ACC112 (cell line): ENCODE measurements at regions not wholly inside any gene's neighbourhood (a gene's known extent, or its start where the extent isn't known, plus 50 kb on each side); places are given as distances from the start of the nearest gene placed in this dataset.
"Not testable (repeated sequence)": the region's sequence is repeated elsewhere in the genome, so short reads cannot be mapped to it uniquely, and the experiment has no call there.

Experiments
- H2AFZ ChIP-seq: fragments of 200-600 bp; sonication (generic); one replicate; pipeline ENCODE4 v1.6.0; 2017; ENCODE audit warnings: antibody characterized with exemption, low read length; ENCODE audit not compliant: unreplicated experiment
- H3K27ac ChIP-seq: fragments of 200-600 bp; sonication (generic); 2 replicates; pipeline ENCODE4 v1.5.1; 2014; ENCODE audit warnings: low read depth, mild to moderate bottlenecking, antibody characterized with exemption, low read length, moderate library complexity
- H3K27me3 ChIP-seq: fragments of 200-600 bp; sonication (generic); 2 replicates; pipeline ENCODE4 v1.6.1; 2014; ENCODE audit warnings: mild to moderate bottlenecking, antibody characterized with exemption, low read length, moderate library complexity, mixed read lengths; ENCODE audit not compliant: insufficient read depth
- H3K36me3 ChIP-seq: fragments of 200-600 bp; sonication (generic); 2 replicates; pipeline ENCODE4 v1.6.1; 2016; ENCODE audit warnings: mild to moderate bottlenecking, antibody characterized with exemption, low read length, moderate library complexity, mixed read lengths; ENCODE audit not compliant: insufficient read depth
- H3K4me1 ChIP-seq: fragments of 200-600 bp; sonication (generic); one replicate; pipeline ENCODE4 v1.6.1; 2016; ENCODE audit warnings: low read length, mixed read lengths; ENCODE audit not compliant: insufficient read depth, unreplicated experiment, control insufficient read depth
- H3K4me3 ChIP-seq: fragments of 200-600 bp; sonication (generic); 2 replicates; pipeline ENCODE4 v1.5.1; 2014; ENCODE audit warnings: mild to moderate bottlenecking, low read depth, low read length
- H3K79me2 ChIP-seq: fragments of 200-600 bp; sonication (generic); one replicate; pipeline ENCODE4 v1.6.0; 2016; ENCODE audit warnings: low read length; ENCODE audit not compliant: control insufficient read depth, unreplicated experiment, insufficient read depth

DNA sequence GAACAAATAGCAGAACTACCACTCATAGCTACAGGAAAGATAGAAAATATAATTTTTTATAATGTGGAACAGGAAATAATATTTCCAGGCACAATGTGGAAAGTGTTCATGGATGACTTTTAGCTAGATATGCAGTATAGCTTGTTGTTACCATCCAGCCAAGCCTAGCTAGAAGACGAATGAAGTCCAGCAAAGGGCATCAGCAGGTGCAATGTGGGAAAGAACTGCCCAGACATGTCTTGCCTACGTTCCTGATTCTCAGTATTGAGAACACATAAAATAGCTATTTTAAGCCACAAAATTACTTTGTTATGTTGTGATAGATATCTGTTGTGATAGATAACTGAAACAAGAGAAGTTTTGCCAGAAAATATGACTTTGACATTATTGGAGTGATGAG, 1690.0 kb upstream of the LRRTM3 start:
- Histone ChIP-seq H3K79me2 (no peaks in the 10 kb centered on the region), H2AFZ (no peak overlapping the region), H3K36me3 (no peaks in the 10 kb centered on the region), H3K4me3 (no peak overlapping the region), H3K27me3 (no peaks in the 10 kb centered on the region), H3K27ac (no peak overlapping the region), H3K4me1 (no peaks in the 10 kb centered on the region)

DNA sequence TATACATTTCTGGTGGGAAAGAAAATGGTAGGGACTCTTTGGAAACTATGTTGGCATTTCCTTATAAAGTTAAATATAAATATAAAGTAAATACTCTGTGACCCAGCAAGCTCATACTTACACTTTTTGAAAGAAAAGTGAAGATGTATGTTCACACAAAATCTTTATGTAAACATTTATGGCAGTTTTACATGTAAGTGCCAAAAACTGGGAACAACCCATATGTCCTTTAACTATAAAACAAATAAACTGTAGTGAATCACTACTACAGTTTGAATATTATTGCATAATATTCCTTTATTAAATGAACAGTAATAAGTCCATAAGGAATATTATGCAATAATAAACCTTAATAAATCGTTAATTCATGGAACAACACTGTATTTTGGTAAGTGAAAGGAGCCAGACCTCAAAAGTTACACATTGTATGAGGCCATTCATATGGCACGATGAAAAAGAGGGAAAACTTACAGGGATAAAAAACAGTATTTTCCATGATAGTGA, 1660.3 kb upstream of the LRRTM3 start:
- Histone ChIP-seq H3K27me3 (no peaks in the 10 kb centered on the region), H3K4me3 (no peak overlapping the region), H2AFZ (no peak overlapping the region), H3K27ac (no peak overlapping the region), H3K36me3 (no peaks in the 10 kb centered on the region), H3K79me2 (no peaks in the 10 kb centered on the region), H3K4me1 (no peaks in the 10 kb centered on the region)

DNA sequence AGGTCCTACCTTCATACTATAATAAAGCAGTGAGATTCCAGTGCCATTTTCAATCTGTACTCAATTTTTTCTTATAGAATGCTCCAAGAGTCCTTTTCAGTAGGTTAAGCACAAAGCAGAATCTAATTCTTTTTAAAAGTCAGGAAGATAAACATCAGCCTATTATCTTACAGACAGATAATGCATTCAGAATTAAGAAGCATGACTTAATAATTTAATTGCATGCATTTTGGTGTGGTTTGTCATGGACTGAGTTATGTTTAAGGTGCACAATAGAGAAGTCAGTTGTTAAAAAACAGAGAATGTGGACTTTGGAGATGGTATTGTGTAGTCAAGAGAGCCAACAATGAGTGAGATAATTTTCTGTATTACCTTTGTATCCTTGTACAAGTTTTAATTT, 1656.3 kb upstream of the LRRTM3 start:
- H3K4me3 ChIP-seq, H3K36me3 ChIP-seq, H3K4me1 ChIP-seq, H3K27ac ChIP-seq, H3K27me3 ChIP-seq, H2AFZ ChIP-seq, H3K79me2 ChIP-seq: not testable (repeated sequence)

DNA sequence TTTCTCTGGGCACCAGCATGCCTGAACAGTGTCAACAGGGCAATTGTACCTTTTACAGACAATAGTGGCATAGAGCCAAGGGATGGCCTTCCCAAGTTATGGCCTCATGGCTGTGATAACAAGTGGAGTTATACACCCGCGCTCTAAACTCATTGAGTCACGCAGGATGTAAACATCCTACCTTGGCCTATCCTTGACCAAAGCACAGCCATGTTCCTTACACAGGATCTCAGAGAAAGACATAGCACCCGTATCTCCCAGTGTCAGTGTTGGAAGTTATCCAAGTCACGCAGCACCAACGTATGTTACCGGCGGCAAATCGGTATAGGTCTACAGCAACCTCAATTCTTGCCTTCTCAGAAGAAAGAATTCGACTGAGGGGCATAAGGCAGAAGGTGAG, 1654.9 kb upstream of the LRRTM3 start:
- Histone ChIP-seq H3K4me1 (no peaks in the 10 kb centered on the region), H2AFZ (no peak overlapping the region), H3K4me3 (no peak overlapping the region), H3K79me2 (no peaks in the 10 kb centered on the region), H3K27me3 (no peaks in the 10 kb centered on the region), H3K27ac (no peak overlapping the region), H3K36me3 (no peaks in the 10 kb centered on the region)

DNA sequence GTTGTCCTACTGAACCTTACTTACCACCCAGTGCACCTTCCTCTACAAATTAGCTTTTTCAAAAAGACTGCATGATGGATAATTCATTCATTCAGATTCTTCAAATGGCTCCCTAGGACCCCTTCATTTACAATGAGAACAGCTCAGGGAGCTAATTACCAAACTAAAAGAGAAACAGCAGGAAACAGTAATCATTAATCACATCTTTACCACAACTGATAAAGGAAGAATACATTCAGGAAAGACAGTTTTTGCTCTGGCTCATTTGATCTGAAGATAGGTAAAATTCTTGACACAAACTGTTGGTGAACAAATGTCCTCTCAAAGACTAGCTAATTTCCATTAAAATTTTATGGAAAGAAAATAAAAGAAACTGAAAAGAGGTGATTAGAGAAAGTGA, 1652.7 kb upstream of the LRRTM3 start:
- Histone ChIP-seq H3K4me3 (no peak overlapping the region), H2AFZ (no peak overlapping the region), H3K4me1 (no peaks in the 10 kb centered on the region), H3K27me3 (no peaks in the 10 kb centered on the region), H3K27ac (no peak overlapping the region), H3K79me2 (no peaks in the 10 kb centered on the region), H3K36me3 (no peaks in the 10 kb centered on the region)

DNA sequence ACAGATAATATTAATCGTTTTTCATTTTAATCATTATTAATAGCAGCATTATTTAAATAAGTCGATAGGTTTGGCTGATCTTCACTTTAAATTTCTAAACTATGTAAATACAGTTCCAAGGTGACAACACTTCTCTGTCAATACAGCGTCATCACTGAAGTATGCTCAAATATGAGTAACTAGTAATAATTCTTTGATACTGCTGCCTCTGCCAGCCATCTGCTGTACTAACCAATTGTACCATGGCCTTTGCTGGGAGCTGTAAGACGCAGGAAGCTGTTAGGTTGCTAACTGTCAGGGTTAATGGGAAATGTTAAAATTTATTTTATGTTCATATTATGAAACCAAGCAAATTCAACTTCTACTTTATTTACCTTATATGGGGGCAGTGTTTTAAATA, 1650.5 kb upstream of the LRRTM3 start:
- H3K27me3 ChIP-seq, result no peaks in the 10 kb centered on the region
- no peak overlapping the region for H3K4me3 ChIP-seq
- no peaks in the 10 kb centered on the region for H3K4me1 ChIP-seq
- no peak overlapping the region for H3K27ac ChIP-seq
- H2AFZ ChIP-seq, result no peak overlapping the region
- no peaks in the 10 kb centered on the region for H3K36me3 ChIP-seq
- no peaks in the 10 kb centered on the region for H3K79me2 ChIP-seq

DNA sequence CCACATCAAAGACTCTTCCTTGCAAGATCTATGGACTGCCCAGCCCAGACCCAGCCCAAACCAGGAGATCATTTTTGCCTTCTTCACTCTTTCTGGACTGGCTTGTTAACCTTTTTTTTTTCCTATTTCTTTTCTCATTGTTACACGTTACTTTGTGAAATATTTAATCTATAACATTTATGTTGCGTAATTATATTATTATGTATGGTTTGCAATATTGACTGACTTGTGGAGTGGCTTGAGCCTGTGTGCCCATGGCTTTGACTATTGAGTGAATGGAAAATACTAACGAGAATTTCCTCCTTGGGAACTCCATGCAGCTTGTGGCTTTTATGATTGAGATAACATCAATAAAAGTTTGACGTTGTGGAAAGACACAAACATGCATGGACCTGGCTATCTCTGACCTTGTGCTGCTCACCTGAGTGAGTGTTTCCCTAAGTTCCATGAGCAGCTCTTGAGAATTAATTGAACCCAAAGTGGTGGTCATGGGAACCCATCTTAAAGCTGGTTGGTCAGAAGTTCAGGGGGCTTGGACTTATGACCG, 1641.3 kb upstream of the LRRTM3 start:
- no peak overlapping the region for H3K4me3 ChIP-seq
- H3K79me2 ChIP-seq, result no peaks in the 10 kb centered on the region
- H3K4me1 ChIP-seq, result no peaks in the 10 kb centered on the region
- no peaks in the 10 kb centered on the region for H3K27me3 ChIP-seq
- H2AFZ ChIP-seq, result no peak overlapping the region
- H3K36me3 ChIP-seq, result no peaks in the 10 kb centered on the region
- no peak overlapping the region for H3K27ac ChIP-seq

DNA sequence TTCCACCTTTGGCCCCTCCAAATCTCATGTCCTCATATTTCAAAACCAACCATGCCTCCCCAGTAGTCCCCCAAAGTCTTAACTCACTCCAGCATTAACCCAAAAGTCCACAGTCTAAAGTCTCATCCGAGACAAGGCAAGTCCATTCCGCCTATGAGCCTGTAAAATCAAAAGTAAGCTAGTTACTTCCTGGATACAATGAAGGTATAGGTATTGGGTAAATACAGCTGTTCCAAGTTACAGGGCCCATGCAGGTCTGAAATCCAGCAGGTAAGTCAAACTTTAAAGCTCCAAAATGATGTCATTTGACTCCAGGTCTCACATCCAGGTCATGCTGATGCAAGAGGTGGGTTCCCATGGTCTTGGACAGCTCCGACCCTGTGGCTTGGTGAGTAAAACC, 1640.1 kb upstream of the LRRTM3 start:
- H2AFZ ChIP-seq, H3K79me2 ChIP-seq, H3K36me3 ChIP-seq, H3K4me3 ChIP-seq, H3K27ac ChIP-seq, H3K27me3 ChIP-seq, H3K4me1 ChIP-seq: not testable (repeated sequence)

DNA sequence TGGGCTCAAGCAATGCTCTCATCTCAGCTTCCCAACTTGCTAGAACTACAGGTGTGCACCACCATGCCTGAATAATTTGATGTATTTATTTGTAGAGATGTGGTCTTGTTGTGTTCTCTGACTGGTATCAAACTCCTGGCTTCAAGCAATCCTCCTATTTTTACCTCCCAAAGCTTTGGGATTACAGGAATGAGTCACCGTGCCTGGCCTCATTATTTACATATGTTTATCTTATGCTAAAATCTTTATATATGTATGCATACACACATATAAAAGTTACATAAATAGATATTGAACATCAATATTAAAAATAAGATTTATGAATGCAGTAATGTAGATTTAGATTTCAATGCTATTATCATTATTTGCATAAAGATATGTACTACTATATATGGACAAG, 1634.5 kb upstream of the LRRTM3 start:
- H3K4me1 ChIP-seq, result no peaks in the 10 kb centered on the region
- H3K4me3 ChIP-seq, result no peak overlapping the region
- H3K79me2 ChIP-seq, result no peaks in the 10 kb centered on the region
- H2AFZ ChIP-seq, result no peak overlapping the region
- no peak overlapping the region for H3K27ac ChIP-seq
- H3K36me3 ChIP-seq, result no peaks in the 10 kb centered on the region
- H3K27me3 ChIP-seq, result no peaks in the 10 kb centered on the region

DNA sequence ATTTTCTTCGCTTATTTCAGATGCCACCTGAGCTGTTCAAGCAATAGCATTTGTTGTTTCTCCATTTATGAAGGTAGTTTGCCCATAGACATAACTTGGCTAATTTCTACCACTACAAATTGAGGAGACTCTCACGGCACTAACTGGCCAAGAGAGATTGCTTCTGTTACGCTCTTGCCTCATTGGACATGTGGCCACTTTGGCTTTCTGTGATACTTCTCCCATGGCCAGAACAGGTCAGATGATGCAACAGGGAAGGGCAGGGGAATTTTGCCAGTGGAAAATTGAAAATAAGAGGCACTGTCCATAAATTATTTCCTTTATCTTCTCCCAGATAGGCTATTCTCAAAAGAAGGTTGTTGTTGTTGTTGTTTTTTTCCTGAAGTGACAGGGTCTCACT, 1633.3 kb upstream of the LRRTM3 start:
- Histone ChIP-seq H3K36me3 (no peaks in the 10 kb centered on the region), H3K79me2 (no peaks in the 10 kb centered on the region), H2AFZ (no peak overlapping the region), H3K27ac (no peak overlapping the region), H3K4me1 (no peaks in the 10 kb centered on the region), H3K27me3 (no peaks in the 10 kb centered on the region), H3K4me3 (no peak overlapping the region)

DNA sequence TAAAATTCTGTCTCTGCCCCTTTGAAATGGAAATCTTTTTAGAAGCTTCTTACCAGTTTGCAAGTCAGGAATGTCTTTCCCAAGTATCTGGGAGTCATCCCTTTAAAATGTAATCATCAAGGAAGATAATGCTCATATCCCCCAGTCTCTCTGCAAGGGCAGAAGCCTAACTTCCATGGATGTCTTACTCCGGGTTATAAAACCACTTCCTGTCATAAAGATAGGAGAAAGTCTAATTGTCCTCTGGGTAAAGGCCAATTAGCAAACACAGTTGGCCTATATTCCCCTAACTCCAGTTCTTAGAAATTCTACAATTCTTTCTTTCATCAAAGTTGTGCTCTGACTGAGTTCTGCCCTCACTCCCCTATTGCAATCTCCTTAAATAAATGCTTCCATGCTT, 1631.5 kb upstream of the LRRTM3 start:
- H2AFZ ChIP-seq, result no peak overlapping the region
- H3K36me3 ChIP-seq, result no peaks in the 10 kb centered on the region
- no peaks in the 10 kb centered on the region for H3K79me2 ChIP-seq
- H3K27ac ChIP-seq, result no peak overlapping the region
- no peaks in the 10 kb centered on the region for H3K27me3 ChIP-seq
- H3K4me3 ChIP-seq, result no peak overlapping the region
- no peaks in the 10 kb centered on the region for H3K4me1 ChIP-seq
